ENCODE measurements at regions not wholly inside any gene's neighbourhood (a gene's known extent, or its start where the extent isn't known, plus 50 kb on each side); places are given as distances from the start of the nearest gene placed in this dataset.

GRCh38 chr5:124660229-124661093 is 86.0 kb downstream of the ZNF608 start:
- TF ChIP-seq CTCF (IDR thresholded peaks at IDR 0.05) (no peak), POLR2A (IDR thresholded peaks at IDR 0.05) (no peak)

All from lower leg skin (tissue), 3 donors.